Fibroblast of the aortic adventitia (primary cell): ENCODE measurements at regions not wholly inside any gene's neighbourhood (a gene's known extent, or its start where the extent isn't known, plus 50 kb on each side); places are given as distances from the start of the nearest gene placed in this dataset.

Experiments used
- DNase-seq: peaks from one replicate; pipeline ENCODE4 v3.0.0-alpha.2; 2010; ENCODE audit warnings: low read depth
- H3K4me3 ChIP-seq: 2 replicates; pipeline ENCODE4 v1.5.1; 2011; ENCODE audit warnings: low read depth, mild to moderate bottlenecking, control low read depth, low read length, moderate library complexity
- TF ChIP-seq, protein P1 (sequence below): IDR thresholded peaks from 2 replicates; pipeline ENCODE4 v1.5.1; 2011; ENCODE audit warnings: mild to moderate bottlenecking, low read length, control low read depth, inconsistent platforms; ENCODE audit not compliant: insufficient read depth

DNA sequence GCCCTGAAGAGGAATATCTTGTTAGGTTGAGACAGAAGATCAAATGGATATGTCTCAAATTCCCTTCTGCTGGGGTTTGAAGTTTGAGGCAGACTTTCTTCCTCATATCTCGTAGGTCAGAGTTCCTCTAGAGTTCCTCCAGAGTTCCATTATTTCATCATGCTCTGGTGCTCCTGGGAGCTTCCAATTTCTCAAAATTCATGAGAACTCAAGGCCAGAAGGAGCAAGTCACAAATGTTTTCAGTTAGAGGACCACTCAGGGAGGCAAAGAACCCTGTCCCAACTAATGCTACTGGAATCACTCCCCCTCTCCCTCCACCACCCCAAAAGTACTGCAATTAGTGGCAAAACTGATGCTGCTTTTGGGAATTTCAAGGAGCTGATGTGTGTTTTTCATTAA lies 115.7 kb upstream of the RBMS1 start:
- TF ChIP-seq, protein P1, sequence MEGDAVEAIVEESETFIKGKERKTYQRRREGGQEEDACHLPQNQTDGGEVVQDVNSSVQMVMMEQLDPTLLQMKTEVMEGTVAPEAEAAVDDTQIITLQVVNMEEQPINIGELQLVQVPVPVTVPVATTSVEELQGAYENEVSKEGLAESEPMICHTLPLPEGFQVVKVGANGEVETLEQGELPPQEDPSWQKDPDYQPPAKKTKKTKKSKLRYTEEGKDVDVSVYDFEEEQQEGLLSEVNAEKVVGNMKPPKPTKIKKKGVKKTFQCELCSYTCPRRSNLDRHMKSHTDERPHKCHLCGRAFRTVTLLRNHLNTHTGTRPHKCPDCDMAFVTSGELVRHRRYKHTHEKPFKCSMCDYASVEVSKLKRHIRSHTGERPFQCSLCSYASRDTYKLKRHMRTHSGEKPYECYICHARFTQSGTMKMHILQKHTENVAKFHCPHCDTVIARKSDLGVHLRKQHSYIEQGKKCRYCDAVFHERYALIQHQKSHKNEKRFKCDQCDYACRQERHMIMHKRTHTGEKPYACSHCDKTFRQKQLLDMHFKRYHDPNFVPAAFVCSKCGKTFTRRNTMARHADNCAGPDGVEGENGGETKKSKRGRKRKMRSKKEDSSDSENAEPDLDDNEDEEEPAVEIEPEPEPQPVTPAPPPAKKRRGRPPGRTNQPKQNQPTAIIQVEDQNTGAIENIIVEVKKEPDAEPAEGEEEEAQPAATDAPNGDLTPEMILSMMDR = no peak
- DNase-seq = no peak
- H3K4me3 ChIP-seq = no peak overlapping the region

DNA sequence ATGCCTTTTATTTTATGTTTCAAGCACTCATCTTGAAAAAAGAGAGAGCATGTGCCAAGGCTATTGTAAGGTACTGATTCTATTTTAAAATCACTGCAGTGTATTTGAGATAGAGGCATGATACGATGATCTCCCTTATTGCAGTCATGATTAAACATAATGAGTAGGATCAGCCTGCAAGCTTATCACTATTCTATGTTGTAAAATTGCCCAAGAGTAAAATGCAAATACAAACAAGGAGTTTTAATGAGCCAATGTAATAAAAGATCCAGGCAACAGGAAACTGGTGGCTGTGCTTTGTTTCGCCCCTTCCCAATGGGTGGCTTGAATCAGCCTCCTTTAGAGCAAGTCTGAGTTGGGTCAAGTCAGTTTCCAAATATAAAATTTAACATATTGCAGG lies 116.4 kb upstream of the RBMS1 start:
- no peak for DNase-seq
- TF ChIP-seq, protein P1 = no peak
- no peak overlapping the region for H3K4me3 ChIP-seq

DNA sequence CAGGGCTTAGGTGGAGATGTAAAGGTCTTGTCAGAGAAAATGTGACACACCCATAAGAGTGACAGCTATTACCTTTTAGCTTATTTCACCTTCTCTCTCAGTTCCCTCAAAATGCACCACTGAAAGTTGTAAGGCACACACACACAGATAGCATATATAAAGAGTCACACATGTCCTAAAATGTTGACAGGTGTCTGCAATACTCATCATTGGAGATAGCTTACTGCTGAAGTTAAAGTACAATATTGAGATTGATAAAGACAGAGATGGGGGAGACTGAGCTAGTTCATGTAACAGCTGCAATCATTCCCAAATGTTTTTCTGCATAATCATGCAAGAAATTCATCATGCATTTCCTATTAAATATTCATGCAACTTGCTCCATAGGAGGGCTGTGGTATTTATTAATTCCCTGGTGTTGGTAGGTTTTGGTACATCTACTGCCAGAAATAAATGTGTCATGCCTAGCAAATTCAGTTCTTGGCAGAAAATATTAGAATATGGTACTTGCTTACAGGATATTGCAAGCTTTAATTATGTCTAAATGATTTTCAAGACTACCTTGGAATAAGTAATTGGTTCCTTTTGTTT lies 118.8 kb upstream of the RBMS1 start:
- TF ChIP-seq, protein P1 = no peak

DNA sequence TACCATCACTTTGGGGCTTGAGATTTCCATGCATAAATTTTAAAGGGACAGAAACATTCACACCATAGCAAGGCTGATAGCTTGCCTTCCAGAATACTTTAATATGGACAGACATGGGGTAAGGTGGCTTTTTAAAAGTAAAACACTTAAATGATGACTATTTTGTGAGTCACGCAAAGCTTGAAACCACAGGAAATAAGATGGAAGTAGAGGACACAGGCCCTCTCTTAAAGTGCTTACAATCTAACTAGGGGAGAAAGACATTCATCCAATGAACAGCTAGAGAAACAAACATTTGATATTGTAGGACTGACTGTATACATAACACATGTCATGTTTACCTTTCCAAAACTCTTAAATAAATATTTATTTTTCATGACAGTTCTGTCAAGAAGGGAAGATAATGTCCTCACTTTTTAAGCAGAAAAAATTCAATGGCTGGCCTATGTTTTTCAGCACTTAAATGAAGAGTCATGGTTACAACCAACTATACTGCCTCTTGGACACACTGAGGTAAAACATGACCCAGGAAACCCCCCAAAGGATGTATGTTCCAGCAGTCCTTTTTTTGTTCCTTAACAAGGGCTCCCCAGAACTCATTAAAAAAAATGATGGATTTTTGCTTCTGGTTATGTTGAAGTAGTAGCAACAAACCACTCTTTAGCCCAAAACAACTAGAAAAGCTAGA lies 120.0 kb upstream of the RBMS1 start:
- TF ChIP-seq, protein P1 = no peak
- DNase-seq = peak; percentile 77
- no peak overlapping the region for H3K4me3 ChIP-seq

More for the DNA sequence above, 118.8 kb upstream of the RBMS1 start:
- H3K4me3 ChIP-seq = no peak overlapping the region
- peak; percentile 87 for DNase-seq

DNA sequence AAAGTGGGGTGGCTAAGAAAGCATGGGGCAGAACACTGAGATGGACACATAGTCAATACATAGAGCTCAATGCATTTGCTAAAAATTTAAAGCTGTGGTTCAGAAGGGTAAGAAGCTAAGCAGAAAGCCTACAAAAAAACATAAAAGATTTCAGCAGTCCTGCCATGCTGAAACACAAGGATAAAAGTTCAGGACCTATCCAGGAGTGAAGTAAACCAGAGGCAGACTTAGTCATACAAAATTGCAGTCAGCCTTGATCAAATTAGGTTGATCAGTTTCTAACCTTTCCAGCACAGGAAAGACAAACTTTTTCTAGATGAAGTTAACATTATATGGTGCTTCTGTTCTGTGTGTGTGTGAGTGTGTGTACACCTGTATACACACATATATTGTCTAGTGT lies 120.8 kb upstream of the RBMS1 start:
- TF ChIP-seq, protein P1 = no peak
- DNase-seq = peak; percentile 34
- no peak overlapping the region for H3K4me3 ChIP-seq

DNA sequence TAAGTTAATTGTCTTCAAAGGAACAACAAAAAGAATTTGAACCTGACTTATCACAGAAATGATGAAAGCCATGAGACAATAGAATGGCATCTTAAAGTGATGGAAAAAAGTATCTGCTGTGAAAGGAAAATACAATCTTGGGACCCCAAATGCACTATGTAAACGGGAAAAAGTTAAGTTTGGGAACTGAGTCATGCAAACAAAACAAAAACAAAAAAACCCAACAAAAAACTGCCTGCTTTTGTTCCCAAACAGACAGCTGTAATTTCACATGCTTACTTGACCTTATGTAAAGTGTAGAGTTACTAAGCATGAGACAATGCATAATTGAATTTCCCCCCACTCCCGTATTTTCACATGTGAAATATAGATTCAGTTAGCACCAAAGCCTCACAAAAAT lies 122.1 kb upstream of the RBMS1 start:
- no peak overlapping the region for H3K4me3 ChIP-seq
- no peak for DNase-seq
- TF ChIP-seq, protein P1 = no peak
